HL-60 (cell line): ENCODE measurements at regions not wholly inside any gene's neighbourhood (a gene's known extent, or its start where the extent isn't known, plus 50 kb on each side); places are given as distances from the start of the nearest gene placed in this dataset.

Experiments used
- GABPA ChIP-seq: IDR thresholded peaks from 2 replicates; pipeline ENCODE4 v1.6.1; 2012; ENCODE audit warnings: low read depth
- POLR2AphosphoS5 ChIP-seq: IDR thresholded peaks from 2 replicates; pipeline ENCODE4 v1.6.1; 2012; ENCODE audit warnings: low read depth
- REST ChIP-seq: IDR thresholded peaks from 2 replicates; pipeline ENCODE4 v1.6.1; 2012; ENCODE audit warnings: low read depth; ENCODE audit not compliant: insufficient replicate concordance
- SPI1 ChIP-seq: IDR thresholded peaks from 2 replicates; pipeline ENCODE4 v1.6.1; 2012; ENCODE audit warnings: low read depth, mild to moderate bottlenecking, borderline replicate concordance
- TF ChIP-seq, protein P1 (sequence below): IDR thresholded peaks from one replicate; pipeline ENCODE4 v1.5.1; 2011; ENCODE audit warnings: low read length, control low read depth, inconsistent platforms; ENCODE audit not compliant: insufficient read depth

GRCh38 chr5:73256012-73256411, 83.0 kb downstream of the TMEM174 start:
- no peak for TF ChIP-seq SPI1
- TF ChIP-seq GABPA: no peak
- TF ChIP-seq, protein P1, sequence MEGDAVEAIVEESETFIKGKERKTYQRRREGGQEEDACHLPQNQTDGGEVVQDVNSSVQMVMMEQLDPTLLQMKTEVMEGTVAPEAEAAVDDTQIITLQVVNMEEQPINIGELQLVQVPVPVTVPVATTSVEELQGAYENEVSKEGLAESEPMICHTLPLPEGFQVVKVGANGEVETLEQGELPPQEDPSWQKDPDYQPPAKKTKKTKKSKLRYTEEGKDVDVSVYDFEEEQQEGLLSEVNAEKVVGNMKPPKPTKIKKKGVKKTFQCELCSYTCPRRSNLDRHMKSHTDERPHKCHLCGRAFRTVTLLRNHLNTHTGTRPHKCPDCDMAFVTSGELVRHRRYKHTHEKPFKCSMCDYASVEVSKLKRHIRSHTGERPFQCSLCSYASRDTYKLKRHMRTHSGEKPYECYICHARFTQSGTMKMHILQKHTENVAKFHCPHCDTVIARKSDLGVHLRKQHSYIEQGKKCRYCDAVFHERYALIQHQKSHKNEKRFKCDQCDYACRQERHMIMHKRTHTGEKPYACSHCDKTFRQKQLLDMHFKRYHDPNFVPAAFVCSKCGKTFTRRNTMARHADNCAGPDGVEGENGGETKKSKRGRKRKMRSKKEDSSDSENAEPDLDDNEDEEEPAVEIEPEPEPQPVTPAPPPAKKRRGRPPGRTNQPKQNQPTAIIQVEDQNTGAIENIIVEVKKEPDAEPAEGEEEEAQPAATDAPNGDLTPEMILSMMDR: no peak
- TF ChIP-seq POLR2AphosphoS5: no peak
- no peak for TF ChIP-seq REST
